IMR-90 (cell line): ENCODE measurements at regions not wholly inside any gene's neighbourhood (a gene's known extent, or its start where the extent isn't known, plus 50 kb on each side); places are given as distances from the start of the nearest gene placed in this dataset.

Experiments used
- ATAC-seq: fragments of 200-7000 bp; cut with Tn5 transposase; 2 replicates; pipeline ENCODE4 v1.9.1; 2020; ENCODE audit warnings: low read depth, mild to moderate bottlenecking, moderate library complexity
- BruUV-seq: library from RNA; stranded (reverse); fragments of 400-500 nt; replicated peaks from 2 replicates; lab custom pipeline; 2021; lab: Mats Ljungman, UMichigan
- CTCF ChIA-PET: fragments of 300-600 bp; formaldehyde crosslinking; extraction: SDS; loops from one replicate; lab custom pipeline; 2021; ENCODE audit warnings: antibody characterized with exemption; lab: Yijun Ruan, JAX
- POLR2A ChIA-PET: fragments of 300-600 bp; sonication (Branson Sonifier 250); formaldehyde crosslinking; loops from one replicate; lab custom pipeline; 2022; ENCODE audit warnings: antibody characterized with exemption; ENCODE audit not compliant: unreplicated experiment; lab: Charles Lee
- DNase-seq: peaks from one replicate; pipeline ENCODE4 v3.0.0; 2013
- H2AFZ ChIP-seq: replicated peaks from 2 replicates; pipeline ENCODE3; 2013; ENCODE audit warnings: low read length, mild to moderate bottlenecking; ENCODE audit not compliant: poor library complexity
- H2AK5ac ChIP-seq: 2 replicates; pipeline ENCODE4 v1.6.1; 2013; ENCODE audit warnings: low read depth, low read length, inconsistent platforms
- H2AK9ac ChIP-seq: replicated peaks from 2 replicates; pipeline ENCODE3; 2013; ENCODE audit warnings: mild to moderate bottlenecking, low read depth, low read length, moderate library complexity; ENCODE audit not compliant: poor library complexity
- H2BK120ac ChIP-seq: 2 replicates; pipeline ENCODE4 v1.6.1; 2013; ENCODE audit warnings: low read depth, low read length, inconsistent platforms
- H2BK15ac ChIP-seq: 3 replicates; pipeline ENCODE4 v1.6.1; 2013; ENCODE audit warnings: low read depth, low read length, inconsistent platforms
- H2BK20ac ChIP-seq: 2 replicates; pipeline ENCODE4 v1.6.1; 2013; ENCODE audit warnings: low read depth, mild to moderate bottlenecking, inconsistent platforms, low read length, moderate library complexity
- H2BK5ac ChIP-seq: 2 replicates; pipeline ENCODE4 v1.6.1; 2013; ENCODE audit warnings: mild to moderate bottlenecking, low read depth, low read length, inconsistent platforms; ENCODE audit not compliant: poor library complexity, severe bottlenecking
- H3K14ac ChIP-seq: replicated peaks from 2 replicates; pipeline ENCODE4 v1.6.1; 2013; ENCODE audit warnings: low read depth, low read length, inconsistent platforms
- H3K18ac ChIP-seq: 2 replicates; pipeline ENCODE4 v1.6.1; 2013; ENCODE audit warnings: low read depth, low read length, control low read depth
- H3K23ac ChIP-seq: 2 replicates; pipeline ENCODE4 v1.6.1; 2013; ENCODE audit warnings: low read depth, low read length, inconsistent platforms
- H3K27ac ChIP-seq: 2 replicates; pipeline ENCODE4 v1.5.1; 2013; ENCODE audit warnings: mild to moderate bottlenecking, control low read depth, low read length; ENCODE audit not compliant: insufficient read depth
- H3K27me3 ChIP-seq: 2 replicates; pipeline ENCODE4 v1.6.1; 2013; ENCODE audit warnings: low read length; ENCODE audit not compliant: control insufficient read depth, insufficient read depth
- H3K36me3 ChIP-seq: 2 replicates; pipeline ENCODE4 v1.6.1; 2013; ENCODE audit warnings: low read length, mixed read lengths; ENCODE audit not compliant: control insufficient read depth, insufficient read depth
- H3K4ac ChIP-seq: 2 replicates; pipeline ENCODE4 v1.6.1; 2013; ENCODE audit warnings: low read depth, low read length, inconsistent platforms
- H3K4me1 ChIP-seq: 2 replicates; pipeline ENCODE4 v1.6.1; 2013; ENCODE audit warnings: low read length, mixed read lengths; ENCODE audit not compliant: control insufficient read depth, insufficient read depth
- H3K4me2 ChIP-seq: 2 replicates; pipeline ENCODE4 v1.6.1; 2013; ENCODE audit warnings: low read depth, mild to moderate bottlenecking, control low read depth, low read length, moderate library complexity
- H3K4me3 ChIP-seq: 2 replicates; pipeline ENCODE4 v1.5.1; 2013; ENCODE audit warnings: low read depth, mild to moderate bottlenecking, control low read depth, low read length, moderate library complexity; ENCODE audit not compliant: insufficient read depth
- H3K56ac ChIP-seq: 2 replicates; pipeline ENCODE4 v1.6.1; 2013; ENCODE audit warnings: low read length, inconsistent platforms; ENCODE audit not compliant: insufficient read depth; ENCODE audit errors: extremely low read depth
- H3K79me1 ChIP-seq, 2 experiments: 2 replicates each; pipeline ENCODE4 v1.6.1; 2013; ENCODE audit warnings: low read length in 2 of 2, inconsistent platforms in 1 of 2, low read depth in 1 of 2
- H3K9ac ChIP-seq: 2 replicates; pipeline ENCODE4 v1.6.1; 2013; ENCODE audit warnings: low read depth, low read length, control low read depth
- H3K9me1 ChIP-seq: 2 replicates; pipeline ENCODE4 v1.6.1; 2013; ENCODE audit warnings: low read length, inconsistent platforms; ENCODE audit not compliant: insufficient read depth
- H3K9me3 ChIP-seq: 2 replicates; pipeline ENCODE4 v1.6.1; 2013; ENCODE audit warnings: low read length; ENCODE audit not compliant: control insufficient read depth, insufficient read depth
- H4K20me1 ChIP-seq: 2 replicates; pipeline ENCODE4 v1.6.1; 2013; ENCODE audit warnings: low read length, inconsistent platforms; ENCODE audit not compliant: insufficient read depth
- H4K5ac ChIP-seq: 2 replicates; pipeline ENCODE4 v1.6.1; 2013; ENCODE audit warnings: mild to moderate bottlenecking, low read depth, low read length, control low read depth
- H4K8ac ChIP-seq, 2 experiments: 2 replicates each; pipeline ENCODE4 v1.6.1; 2013; ENCODE audit warnings: low read depth in 2 of 2, low read length in 2 of 2, control low read depth in 1 of 2, inconsistent platforms in 1 of 2
- H4K91ac ChIP-seq: 2 replicates; pipeline ENCODE4 v1.6.1; 2013; ENCODE audit warnings: low read depth, low read length, inconsistent platforms; ENCODE audit not compliant: insufficient read depth
- BHLHE40 ChIP-seq: fragments of 150-350 bp; IDR thresholded peaks from 2 replicates; pipeline ENCODE4 v1.6.1; 2016; ENCODE audit warnings: mild to moderate bottlenecking, low read depth, low read length
- CTCF ChIP-seq: conservative IDR thresholded peaks from 2 replicates; pipeline ENCODE4 v1.5.1; 2012; ENCODE audit warnings: mild to moderate bottlenecking, low read depth, low read length, improper control_type of control experiment
- FOS ChIP-seq: fragments of 150-350 bp; IDR thresholded peaks from 2 replicates; pipeline ENCODE4 v1.6.1; 2016; ENCODE audit warnings: low read depth, low read length
- MAFK ChIP-seq: IDR thresholded peaks from 2 replicates; pipeline ENCODE4 v1.6.1; 2012; ENCODE audit warnings: low read depth, low read length, improper control_type of control experiment
- RCOR1 ChIP-seq: IDR thresholded peaks from 2 replicates; pipeline ENCODE4 v1.6.1; 2012; ENCODE audit warnings: mild to moderate bottlenecking, low read length, improper control_type of control experiment; ENCODE audit not compliant: insufficient replicate concordance
- RFX5 ChIP-seq: IDR thresholded peaks from 2 replicates; pipeline ENCODE4 v1.8.0; 2012; ENCODE audit warnings: low read depth, mild to moderate bottlenecking, low read length, moderate library complexity
- dilution Hi-C: fragments of 300-500 bp; cut with HindIII; formaldehyde crosslinking; loops from one replicate; pipeline ENCODE4 v1.14.3; 2018; ENCODE audit warnings: low sequenced_read_pairs; ENCODE audit not compliant: unreplicated experiment
- in situ Hi-C: fragments of 300-500 bp; cut with MboI; formaldehyde crosslinking; loops from 3 replicates; pipeline ENCODE4 v1.14.3; 2019; ENCODE audit warnings: low sequenced_read_pairs, inconsistent platforms, mixed read lengths
- intact Hi-C: fragments of 100-400 bp; cut with micrococcal nuclease; formaldehyde crosslinking; loops from 2 replicates; pipeline ENCODE4 v1.10.0; 2022

- Histone ChIP-seq H4K5ac (no peak overlapping the region), H3K4me3 (no peak overlapping the region), H3K9ac (no peak overlapping the region), H3K4me2 (no peak overlapping the region), H3K4ac (no peak overlapping the region), H4K20me1 (no peaks in the 10 kb centered on the region), H3K9me3 (no peaks in the 10 kb centered on the region), H2BK120ac (peak overlapping the region; percentile 8; the same call in 1 of the 2 replicates), H3K23ac (no peak overlapping the region), H2AK9ac (no peak overlapping the region), H2BK20ac (no peak overlapping the region), H3K18ac (0 out of 2 replicates have a peak overlapping the region, but pooled peaks have one; percentile 56), H3K4me1 (peaks cover 5% of the 10 kb centered on the region), H2AK5ac (no peak overlapping the region), H3K79me1 (no peaks in the 10 kb centered on the region), H4K91ac (no peak overlapping the region), H4K8ac (peak overlapping the region in 1 of 2 experiments; percentile 1; a peak in 1 of 4 replicates), H2BK5ac (no peak overlapping the region), H2AFZ (no peak overlapping the region), H3K27me3 (no peaks in the 10 kb centered on the region), H3K56ac (no peak overlapping the region), H3K36me3 (no peaks in the 10 kb centered on the region), H3K27ac (no peak overlapping the region; the same call in 1 of the 2 replicates), H3K14ac (no peak overlapping the region), H3K9me1 (no peaks in the 10 kb centered on the region; the same call in 1 of the 2 replicates), H2BK15ac (no peak overlapping the region)
- no TSS peak for BruUV-seq
- intact Hi-C loops (no loop called here), dilution Hi-C loops (no loop called here), in situ Hi-C loops (no loop called here)
- ChIA-PET CTCF (no interaction called here), POLR2A (no interaction called here)
- ATAC-seq, result no peak
- no peak for DNase-seq
- TF ChIP-seq BHLHE40, result no peak
- no peak for TF ChIP-seq RFX5
- no peak for TF ChIP-seq FOS
- TF ChIP-seq CTCF, result no peak
- no peak for TF ChIP-seq MAFK
- no peak for TF ChIP-seq RCOR1
Measured at GRCh38 chr7:80334908-80335307, 177.0 kb downstream of the GNAT3 start.
